NCI-H2196 treated with DMSO at 0.1 percent for 48 hours (cell line): ENCODE measurements at regions not wholly inside any gene's neighbourhood (a gene's known extent, or its start where the extent isn't known, plus 50 kb on each side); places are given as distances from the start of the nearest gene placed in this dataset.
"Not testable (repeated sequence)": the region's sequence is repeated elsewhere in the genome, so short reads cannot be mapped to it uniquely, and the experiment has no call there.

Experiments used
- DNase-seq: peaks from one replicate; lab custom pipeline; 2025; ENCODE audit not compliant: unreplicated experiment; lab: John Stamatoyannopoulos, UW

DNA sequence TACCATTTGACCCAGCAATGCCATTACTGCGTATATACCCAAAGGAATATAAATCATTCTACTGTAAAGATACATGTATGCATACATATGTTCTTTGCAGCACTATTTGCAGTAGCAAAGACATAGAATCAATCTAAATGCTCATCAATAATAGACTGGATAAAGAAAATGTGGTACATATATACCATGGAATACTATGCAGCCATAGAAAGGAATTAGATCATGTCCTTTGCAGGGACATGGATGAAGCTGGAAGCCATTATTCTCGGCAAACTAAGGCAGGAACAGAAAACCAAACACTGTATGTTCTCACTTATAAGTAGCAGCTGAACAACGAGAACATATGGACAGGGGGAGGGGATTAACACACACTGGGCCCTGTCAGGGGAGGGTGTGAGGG lies 54.8 kb upstream of the ZNF30 start:
- DNase-seq = not testable (repeated sequence)

DNA sequence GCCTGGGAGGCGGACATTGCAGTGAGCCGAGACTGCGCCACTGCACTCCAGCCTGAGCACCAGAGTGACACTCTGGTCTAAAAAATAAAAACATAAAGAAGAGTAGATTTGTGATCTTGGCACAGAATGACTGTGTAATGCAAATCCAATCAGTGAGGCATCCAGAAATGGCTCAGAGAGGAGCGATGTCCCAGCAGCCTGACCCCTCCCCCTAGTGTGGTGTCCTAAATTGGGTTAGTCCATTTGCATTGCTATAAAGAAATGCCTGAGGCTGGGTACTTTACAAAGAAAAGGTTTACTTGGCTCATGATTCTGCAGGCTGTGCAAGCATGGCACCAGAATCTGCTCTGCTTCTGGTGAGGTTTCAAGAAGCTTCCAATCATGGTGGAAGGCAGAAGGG lies 59.1 kb upstream of the ZNF30 start:
- DNase-seq = no peak

DNA sequence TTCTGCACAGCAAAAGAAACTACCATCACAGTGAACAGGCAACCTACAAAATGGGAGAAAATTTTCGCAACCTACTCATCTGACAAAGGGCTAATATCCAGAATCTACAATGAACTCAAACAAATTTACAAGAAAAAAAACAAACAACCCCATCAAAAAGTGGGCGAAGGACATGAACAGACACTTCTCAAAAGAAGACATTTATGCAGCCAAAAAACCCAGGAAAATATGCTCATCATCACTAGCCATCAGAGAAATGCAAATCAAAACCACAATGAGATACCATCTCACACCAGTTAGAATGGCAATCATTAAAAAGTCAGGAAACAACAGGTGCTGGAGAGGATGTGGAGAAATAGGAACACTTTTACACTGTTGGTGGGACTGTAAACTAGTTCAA lies 61.5 kb upstream of the ZNF30 start:
- DNase-seq = not testable (repeated sequence)

DNA sequence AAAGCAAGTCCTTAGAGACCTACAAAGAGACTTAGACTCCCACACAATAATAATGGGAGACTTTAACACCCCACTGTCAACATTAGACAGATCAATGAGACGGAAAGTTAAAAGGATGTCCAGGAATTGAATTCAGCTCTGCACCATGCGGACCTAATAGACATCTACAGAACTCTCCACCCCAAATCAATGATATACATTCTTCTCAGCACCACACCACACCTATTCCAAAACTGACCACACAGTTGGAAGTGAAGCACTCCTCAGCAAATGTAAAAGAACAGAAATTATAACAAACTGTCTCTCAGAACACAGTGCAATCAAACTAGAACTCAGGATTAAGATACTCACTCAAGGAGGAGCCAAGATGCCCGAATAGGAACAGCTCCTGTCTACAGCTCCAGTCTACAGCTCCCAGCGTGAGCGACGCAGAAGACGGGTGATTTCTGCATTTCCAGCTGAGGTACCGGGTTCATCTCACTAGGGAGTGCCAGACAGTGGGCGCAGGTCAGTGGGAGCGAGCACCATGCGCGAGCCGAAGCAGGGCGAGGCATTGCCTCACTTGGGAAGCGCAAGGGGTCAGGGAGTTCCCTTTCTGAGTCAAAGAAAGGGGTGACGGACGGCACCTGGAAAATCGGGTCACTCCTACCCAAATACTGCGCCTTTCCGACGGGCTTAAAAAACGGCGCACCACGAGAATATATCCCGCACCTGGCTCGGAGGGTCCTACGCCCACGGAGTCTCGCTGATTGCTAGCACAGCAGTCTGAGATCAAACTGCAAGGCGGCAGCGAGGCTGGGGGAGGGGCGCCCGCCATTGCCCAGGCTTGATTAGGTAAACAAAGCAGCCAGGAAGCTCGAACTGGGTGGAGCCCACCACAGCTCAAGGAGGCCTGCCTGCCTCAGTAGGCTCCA lies 66.6 kb upstream of the ZNF30 start:
- DNase-seq = not testable (repeated sequence)

DNA sequence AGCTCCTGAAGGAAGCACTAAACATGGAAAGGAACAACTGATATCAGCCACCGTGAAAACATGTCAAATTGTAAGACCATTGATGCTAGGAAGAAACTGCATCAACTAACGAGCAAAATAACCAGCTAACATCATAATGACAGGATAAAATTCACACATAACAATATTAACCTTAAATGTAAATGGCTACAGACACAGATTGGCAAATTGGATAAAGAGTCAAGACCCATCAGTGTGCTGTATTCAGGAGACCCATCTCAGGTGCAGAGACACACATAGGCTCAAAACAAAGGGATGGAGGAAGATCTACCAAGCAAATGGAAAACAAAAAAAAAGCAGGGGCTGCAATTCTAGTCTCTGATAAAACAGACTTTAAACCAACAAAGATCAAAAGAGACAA lies 67.4 kb upstream of the ZNF30 start:
- not testable (repeated sequence) for DNase-seq

DNA sequence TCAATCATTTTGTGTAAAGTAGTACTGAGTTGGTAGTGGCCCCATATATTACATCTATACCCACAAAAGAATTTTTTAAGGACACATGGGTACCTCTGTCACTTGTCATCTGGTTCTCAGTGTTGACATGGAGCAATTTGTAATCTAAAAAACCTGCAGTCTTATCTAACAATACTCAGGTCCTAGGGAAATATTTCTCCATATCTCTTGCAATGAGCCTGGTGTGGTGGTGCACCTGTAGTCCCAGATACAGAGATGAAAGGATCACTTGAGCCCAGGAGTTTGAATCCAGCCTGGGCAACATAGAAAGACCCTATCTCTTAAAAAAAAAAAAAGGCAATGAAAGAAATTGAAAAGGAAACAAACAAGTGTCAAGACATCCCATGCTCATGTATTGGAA lies 70.7 kb upstream of the ZNF30 start:
- DNase-seq = no peak

DNA sequence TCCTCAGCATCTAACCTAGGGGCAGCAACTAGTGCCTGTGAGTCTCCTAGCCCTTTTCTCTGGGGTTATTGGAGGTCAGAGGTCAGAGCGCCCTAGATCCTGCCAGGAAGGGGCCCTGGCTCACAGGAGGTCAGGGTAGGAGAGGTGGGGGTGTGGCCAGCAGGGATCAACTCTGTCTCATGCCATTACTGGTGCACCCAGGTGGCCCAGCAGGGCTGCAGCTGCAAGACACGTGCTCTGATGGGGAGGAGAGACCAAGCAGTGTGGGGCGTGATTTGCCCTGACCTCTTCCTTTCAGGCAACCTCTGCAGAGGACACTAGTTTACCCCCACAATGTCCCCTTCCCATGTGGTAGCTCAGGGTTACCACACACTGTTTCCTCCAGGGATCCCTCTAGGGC lies 73.3 kb upstream of the ZNF30 start:
- no peak for DNase-seq

DNA sequence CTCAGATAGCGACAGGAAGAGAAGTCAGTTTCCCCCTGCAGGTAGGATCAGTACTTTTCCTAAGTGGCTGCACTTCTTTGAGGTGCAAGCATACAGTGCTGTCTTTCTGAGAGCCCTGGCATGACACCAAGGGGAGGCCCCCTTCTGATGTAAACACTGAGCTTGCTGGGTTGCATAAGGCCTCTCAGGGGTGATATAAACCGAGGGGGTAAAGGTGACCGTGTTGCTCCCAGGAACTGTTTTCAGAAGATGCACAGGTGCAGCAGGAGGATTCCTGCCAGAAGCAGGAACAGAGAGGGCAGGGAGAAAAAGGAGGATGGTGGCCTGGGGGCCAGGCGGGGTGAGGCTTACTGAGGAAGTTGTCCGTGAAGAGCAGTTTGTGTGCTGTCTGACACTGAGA lies 74.0 kb upstream of the ZNF30 start:
- no peak for DNase-seq

DNA sequence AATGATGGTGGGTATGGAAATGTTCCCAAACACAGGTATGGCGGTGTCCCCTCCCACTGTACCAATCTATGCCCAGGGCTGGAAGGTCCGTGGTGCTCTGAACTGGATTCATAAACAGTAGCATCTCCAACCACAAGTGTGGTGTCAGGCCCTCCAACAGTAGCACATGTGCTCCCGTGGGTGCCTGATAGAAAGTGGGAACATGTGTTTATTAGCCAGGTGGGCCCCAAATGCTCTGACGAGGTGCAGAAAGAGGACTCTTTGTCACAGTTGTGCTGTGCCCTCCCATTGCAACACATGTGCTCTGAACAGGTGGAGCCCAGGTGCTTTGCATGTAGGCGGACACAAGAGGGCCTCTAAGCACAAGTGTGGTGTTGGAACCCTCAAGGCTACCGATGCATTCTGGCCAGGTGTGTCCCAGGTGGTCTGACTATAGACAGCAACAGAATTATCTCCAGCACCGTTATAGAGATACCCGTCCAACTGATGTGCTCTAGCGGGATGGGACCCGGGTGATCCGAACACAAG lies 75.4 kb upstream of the ZNF30 start:
- no peak for DNase-seq

DNA sequence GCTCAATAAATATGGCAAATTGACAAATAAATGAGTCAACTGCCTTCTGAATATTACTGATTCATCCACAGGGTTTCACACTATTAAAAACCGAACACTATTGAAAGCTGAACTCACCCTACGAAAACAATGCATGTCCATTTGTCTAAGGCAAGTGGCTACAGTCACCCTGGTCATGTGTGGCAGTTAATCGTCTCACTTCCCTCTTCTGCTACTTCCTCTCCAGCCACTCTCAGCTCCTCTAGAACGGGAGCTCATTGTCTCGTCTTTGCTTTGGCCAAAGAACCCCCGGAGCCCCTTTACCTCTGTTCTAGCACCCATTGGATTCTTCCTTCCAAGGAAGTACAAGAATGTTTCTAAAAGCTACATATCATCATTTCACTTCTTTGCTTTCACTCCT lies 74.4 kb upstream of the ZNF599 start:
- no peak for DNase-seq

DNA sequence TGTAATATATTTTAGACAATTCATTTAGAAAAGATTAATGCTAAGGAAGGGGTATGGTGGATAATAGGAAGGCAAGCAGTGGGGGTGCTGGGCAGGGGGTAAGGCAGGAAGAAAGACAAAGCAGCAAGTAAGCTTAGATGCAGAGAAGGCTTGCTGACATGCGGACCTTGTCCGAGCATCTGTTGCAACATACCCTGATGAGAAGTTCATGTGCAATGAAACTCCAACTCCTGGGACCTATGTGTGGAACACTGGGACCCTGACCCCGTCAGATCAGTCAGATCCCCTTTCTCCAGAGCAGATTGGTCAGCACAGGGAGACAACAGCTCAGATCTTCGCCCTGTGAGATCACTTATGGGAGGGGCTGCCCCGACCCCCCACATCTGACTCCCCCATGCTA lies 71.3 kb upstream of the ZNF599 start:
- DNase-seq = no peak

DNA sequence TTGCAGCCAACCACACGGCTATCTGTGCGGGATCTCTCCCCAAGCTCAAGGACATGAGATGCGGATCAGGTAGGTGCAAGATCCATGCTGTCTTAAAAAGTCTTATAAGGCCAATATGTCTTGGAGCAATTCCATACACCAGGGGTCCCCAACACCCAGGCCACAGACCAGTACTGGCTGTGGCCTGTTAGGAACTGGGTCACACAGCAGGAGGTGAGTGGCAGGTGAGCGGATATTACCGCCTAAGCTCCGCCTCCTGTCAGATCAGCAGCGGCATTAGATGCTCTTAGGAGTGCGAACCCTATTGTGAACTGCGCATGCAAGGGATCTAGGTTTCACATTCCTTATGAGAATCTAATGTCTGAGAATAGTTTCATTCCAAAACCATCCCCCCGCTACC lies 68.8 kb upstream of the ZNF599 start:
- DNase-seq = no peak

DNA sequence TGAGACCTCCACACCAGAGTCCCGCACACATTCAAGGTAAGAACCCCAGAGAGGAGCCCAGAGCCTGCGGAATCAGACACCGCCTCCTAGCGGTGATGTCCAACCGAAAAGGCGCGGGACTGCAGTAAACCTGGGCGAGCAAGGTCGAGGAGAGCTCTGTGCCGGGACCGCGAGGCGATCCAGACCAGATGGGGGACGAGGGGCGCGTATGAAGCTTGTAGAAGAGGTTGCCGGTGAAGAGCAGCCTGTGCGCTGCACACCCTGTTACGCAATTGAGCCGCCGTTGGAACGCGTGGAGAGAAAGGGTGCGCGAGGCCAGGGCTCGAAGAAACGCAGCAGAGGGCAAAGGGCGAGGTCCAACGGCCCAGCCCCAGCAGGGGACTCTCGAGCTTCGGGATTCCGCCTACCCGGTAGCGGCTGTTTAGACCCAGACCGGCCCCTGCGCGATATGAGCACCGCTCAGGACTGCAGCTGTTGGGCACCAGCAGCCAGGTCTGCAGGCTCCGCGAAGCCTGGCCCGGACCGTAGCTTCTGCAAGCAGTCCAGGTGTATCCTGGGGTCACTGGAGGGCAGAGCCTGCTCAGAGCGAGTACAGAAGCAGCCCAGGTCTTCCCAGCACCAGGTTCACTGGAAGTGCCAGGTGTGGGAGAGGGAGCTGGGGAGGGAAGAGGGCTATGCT lies 65.9 kb upstream of the ZNF599 start:
- DNase-seq = no peak

DNA sequence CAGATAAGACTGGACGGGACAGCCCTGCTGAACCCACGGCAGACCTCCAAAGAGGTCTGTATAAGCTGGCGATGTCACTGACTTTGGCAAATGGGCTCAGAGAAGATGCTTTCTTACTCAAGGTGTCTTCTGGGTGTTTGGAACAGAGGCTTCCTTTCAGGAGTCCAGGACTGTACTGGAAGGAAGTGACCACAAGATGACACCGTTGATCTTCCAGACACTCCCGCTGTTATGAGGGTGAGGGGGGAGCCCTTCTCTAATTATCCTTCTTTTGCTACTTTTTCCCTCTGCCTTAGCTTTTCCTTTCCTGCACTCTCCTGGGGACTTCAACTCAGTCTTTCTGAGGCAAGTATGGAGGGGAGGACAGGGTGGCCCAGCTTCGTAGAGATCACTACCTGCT lies 65.2 kb upstream of the ZNF599 start:
- DNase-seq = no peak

DNA sequence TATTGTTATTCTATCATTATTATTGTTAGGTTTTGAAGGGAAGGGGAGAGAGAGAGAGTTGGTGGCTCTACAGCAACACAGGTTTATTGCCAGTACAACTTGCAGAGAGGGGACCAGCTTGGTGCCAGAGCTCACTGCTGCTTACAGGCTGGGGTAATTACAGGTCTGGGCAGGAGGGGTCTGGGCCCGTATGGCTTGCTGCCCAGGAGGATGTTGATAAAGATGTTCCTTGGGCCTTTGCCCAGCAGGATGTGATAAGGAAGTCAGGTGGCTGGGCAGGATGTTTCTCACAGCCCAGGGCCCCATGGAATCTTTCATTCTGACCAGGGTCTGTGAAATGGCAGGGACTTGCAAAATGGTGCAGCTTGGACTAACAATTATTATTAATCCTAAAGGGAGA lies 64.2 kb upstream of the ZNF599 start:
- peak; percentile 69 for DNase-seq

DNA sequence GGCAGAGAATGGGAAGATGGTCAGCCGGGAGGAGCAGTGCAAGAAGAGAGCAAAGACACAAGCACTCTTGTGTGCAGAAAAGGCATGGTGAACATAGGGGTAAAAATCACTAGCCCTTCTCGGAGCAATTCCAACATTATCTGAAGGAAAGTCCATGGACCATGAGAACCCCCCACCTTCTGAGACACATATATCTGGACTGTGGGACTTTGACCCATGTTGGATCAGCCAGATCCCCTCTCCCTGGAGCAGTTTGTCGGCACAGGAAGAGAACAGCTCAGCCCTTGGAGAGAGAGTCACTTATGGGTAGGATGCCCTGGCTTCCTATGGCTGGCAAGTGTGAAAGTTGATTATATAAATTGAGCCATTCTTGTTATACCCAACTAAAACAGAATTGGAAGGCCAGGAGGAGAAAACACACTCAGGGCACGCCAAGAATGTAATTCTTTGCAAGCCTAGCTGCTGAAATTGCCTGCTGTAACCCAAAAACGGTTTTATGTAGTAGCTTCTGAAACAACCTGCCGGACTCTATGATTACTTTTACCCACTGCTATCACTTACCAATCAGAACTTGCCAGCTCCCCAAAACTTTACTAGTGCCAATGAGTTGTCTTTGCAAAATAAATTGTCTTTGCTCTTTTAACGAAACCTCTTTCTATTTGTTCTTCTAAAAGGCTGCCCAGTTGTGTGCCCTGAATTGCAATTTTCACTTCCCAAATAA lies 62.8 kb upstream of the ZNF599 start:
- DNase-seq = no peak

DNA sequence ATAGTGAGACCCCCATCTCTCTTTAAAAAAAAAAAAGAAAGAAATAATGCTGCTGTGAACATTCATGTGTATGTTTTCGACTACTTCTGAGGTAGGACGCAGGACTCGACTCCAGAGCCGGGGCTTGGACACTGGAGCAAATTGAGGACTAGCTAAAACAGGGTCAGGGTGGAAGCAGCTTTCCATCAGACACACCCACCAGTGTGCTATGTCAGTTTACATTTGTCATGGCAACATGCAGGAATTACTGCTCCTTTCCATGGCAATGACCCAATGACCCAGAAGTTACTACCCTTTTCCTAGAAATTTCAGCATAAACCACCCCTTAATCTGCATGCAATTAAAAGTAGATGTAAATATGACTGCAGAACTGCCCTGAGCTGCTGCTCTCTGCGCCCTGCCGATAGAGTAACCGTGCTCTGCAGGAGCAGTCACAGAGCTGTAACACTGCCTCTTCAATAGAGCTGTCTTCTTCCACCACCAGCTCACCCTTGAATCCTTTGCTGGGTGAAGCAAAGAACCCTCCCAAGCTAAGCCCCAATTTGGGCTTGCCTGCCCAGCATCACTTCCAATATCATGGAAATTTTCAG lies 61.6 kb upstream of the ZNF599 start:
- DNase-seq = no peak

DNA sequence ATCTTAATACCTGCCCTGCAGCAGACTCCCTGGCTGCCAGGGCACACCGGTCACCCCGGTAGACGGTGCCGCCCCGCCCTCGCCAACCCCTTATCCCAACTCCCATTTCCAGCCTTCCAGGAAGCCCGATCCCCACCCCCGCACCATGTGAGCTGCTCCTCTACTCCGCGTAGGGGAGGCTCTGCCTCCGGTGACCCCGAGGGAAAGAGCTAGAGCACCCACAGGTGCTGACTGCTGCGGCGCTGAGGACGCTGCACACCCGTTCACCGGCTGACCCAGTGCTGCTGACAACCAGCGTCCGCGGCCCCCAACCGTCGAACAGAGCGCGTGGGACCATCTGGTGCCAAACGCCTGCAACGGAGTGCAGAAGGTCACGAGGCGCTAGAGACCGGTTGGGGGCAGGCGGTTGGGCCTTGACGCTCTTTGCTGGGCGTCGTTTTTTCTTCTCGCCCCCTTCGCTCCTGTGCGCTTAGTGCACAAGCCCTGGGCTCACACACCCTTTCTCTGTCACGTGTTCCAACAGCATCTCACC lies 59.6 kb upstream of the ZNF599 start:
- DNase-seq = no peak

DNA sequence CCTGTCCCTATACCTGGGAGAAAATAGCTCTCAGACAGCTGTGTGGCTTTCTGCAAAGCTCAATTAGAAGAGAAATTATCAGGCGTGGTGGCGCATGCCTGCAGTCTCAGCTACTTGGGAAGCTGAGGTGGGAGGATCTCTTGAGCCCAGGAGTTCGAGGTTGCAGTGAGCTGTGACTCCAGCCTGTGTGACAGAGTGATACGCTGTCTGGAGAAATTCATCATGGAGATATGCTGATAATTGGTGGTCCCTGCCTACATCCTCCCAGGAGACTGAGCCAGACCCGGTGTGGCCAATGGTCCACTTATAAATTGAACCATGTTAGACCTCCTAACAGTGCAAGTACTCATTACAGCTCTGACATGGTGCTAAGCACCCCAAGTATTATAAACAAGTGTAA lies 58.7 kb upstream of the ZNF599 start:
- DNase-seq = no peak

DNA sequence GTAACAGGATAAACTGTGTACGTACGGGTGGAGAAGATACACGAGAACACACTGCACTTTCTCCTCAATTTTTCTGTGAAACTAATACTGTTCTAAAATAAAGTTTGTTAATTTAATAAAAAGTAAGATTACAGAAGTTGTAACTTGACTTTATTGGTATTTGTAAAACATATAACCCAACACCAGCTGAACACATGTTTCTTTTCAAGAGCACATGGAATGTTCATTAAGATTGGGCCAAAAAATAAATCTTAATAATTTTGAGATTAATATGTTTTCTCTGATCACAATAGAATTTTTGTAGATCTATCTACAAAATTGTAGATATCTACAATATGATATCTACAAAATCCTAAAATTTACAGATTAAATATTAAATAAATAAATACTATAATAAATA lies 55.1 kb upstream of the ZNF599 start:
- DNase-seq = no peak

DNA sequence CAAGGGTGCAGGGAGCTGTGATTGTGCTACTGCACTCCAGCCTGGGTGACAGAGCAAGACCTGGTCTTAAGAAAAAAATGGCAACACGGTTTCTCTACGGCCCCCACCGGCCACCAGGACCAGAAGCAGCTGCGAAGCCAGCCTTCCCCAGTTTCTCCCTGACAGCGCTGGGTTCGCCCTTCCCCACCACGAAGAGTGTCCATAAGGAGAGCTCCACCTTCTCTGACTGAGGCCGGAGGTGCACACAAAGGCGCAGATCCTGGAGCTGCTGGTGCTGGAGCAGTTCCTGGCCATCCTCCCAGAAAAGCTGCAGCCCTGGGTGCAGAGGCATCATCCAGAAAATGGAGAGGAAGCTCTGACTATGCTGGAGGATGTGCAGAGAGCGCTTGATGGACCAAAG lies 52.2 kb upstream of the ZNF599 start:
- no peak for DNase-seq
